ENCODE measurements at regions not wholly inside any gene's neighbourhood (a gene's known extent, or its start where the extent isn't known, plus 50 kb on each side); places are given as distances from the start of the nearest gene placed in this dataset.

DNA sequence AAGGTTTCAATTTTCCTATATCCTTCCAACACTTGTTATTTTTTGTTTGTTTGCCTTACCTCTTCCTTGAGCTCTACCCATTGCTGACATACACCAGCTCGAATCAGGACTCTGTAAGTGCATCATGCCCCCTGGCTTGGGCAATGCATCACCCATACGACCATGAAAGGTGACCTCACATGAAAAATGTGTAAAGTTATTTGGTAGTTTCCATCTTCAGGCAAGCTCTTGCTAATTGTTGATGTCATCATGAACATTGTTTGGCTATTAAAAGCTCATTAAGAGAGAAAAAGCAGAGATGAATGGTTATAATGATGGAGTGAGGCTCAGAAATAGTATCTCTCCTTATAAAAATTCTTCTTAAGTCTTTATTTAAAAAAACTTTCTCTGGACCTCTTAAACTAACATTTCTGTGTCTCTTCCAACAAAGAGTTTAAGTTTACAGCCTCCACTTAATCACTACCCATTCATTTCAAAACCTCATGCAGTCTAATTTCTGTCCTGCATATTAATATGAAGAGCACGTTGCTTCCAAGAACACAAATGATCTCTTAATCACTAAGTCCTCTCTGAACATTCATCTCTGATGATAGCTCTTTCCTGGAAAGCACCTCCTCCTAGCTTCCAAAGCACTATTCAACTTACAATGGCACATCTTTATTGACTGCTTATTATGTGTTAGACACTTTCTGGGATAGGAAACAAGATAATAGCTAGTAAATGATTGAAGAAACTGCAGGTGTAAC is 236.3 kb downstream of the NFKBIZ start:
- DNase-seq = no peak

DNA sequence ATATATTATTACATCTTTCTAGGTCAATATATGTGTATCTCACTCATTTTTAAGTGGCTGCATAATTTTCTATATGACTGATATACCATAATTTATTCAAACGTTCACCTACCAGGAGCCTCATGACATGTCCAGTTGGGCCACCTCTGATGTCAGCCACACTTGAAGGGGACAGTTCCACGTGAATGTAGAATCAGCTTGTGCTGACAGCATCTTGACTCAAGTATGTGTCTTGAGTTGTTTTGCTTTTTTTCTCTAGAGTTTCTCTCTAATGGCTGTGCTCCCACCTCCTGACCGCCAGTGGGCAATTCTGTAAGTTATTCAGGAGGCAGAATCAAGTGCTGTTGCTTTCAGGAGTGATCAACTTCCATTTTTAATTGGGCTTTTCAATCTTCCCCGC is 237.9 kb downstream of the NFKBIZ start:
- no peak for DNase-seq

- DNase-seq = no peak
These were observed 239.9 kb downstream of the NFKBIZ start for GRCh38 chr3:102089239-102089638.

DNA sequence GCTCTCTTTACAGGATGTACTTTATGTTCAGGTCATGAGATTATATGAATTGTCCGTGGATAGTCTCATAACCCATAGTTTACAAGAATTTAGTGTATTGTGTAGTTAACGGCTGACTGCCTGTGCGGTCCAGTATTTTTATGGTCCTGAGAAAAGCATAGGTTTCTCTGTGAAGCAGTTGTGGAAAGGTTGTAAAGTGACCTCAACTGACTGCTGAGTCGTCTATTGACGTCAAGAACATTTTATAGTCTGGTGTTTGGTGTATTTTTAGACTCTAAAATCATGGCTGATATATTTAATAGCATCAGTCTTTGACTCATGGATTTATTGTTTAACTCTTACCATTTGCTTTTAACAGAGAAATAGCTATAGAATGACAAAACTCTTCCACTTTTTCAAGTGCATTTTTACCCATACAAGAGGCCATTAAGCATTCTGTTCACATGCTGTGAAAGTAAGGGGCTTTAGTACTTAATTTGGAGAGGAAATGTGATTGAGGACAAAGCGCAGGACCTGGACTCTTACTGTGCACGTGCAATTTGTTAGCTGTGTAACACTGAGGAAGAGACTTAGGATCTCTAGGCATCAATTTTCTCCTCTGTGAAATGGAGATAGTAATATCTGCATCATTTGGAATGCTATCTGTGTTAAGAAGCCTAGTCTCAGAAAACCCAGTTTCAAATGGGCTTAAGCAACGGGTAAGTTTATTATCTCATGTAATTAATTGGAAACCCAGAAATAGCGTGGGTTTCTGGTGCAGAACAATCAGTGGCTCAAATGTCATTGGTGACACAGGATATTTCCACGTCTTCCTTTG is 240.8 kb downstream of the NFKBIZ start:
- no peak for DNase-seq

GRCh38 chr3:102090721-102091045 is 241.4 kb downstream of the NFKBIZ start:
- no peak for DNase-seq

DNA sequence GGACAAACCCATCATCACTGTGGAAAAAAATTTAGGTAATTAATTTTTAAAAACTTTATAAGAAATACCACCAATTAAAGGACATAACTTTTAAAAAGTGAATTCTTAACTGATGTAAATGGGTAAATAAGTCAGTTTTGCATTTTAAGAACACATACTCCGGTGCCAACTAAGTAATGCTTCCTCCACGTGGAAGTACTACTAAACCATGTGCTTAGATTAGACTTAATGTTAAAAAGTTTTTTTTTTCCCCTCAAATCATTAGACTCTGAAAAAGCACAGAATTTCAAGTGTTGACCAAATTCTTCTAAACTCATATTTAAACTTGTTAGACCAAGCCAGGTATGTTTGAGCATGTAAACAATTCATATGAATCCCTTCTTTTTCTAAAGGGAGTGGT is 242.0 kb downstream of the NFKBIZ start:
- DNase-seq = no peak

DNA sequence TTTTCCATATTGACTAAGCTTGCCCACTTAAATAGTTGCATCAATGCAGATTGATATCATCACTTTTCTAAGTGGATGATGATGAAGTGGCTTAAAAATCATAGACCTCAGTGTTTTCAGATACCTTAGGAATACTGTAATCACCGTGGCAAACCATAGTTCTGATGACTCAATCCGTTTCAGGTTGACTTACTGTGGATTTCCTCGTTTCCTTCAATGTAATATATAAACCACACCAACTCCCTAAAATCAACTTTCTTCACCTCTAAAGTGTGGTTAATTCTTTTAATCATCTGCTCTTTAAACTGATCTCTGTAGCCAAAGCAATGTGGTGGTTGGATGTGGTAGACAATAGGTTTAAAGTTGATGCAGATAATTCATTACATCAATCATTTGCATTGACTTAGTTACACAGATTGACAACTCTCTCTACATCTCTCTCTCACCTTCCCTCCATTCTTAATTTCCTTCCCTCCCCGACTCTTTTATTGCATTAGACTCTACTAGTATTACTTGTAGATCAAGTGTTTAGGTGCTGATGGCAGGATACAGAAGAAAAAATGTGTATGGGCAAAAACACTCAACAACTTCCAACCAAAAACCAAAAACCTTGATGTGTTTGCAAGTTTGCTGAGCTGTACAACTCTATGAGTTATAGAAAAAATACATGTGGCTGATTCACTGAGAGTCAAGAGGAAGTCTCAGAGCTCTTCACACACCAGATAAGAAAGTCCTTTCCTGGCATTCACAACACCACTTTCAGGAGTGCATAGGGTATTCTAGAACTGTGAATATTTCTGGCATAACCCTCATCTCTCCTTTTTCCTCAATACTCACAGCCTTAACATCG is 243.5 kb downstream of the NFKBIZ start:
- DNase-seq = no peak

GRCh38 chr3:102094506-102094905 is 245.2 kb downstream of the NFKBIZ start:
- no peak for DNase-seq

GRCh38 chr3:102095383-102095782 is 246.1 kb downstream of the NFKBIZ start:
- no peak for DNase-seq

- DNase-seq = no peak
These were observed 246.8 kb downstream of the NFKBIZ start for GRCh38 chr3:102096066-102096465.

GRCh38 chr3:102098130-102098885 is 249.0 kb downstream of the NFKBIZ start:
- no peak for DNase-seq

DNA sequence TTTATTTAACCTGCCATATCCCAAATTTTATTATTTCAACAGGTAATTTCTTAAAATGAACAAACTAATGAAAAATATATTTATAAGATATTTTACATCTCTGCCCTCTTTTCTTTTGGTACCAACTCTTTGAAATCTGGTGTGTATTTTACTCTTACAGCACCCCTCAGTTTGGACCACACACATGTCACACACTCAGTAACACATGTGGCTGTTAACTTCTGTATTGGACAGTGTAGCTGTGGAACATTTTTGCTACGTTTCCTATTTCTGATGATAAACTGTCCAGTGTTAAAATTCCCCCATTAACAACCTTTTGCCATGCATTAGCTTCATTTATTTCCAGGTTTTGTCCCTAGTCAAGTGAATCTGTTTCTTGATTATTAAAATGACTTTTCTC is 250.6 kb downstream of the NFKBIZ start:
- no peak for DNase-seq

DNA sequence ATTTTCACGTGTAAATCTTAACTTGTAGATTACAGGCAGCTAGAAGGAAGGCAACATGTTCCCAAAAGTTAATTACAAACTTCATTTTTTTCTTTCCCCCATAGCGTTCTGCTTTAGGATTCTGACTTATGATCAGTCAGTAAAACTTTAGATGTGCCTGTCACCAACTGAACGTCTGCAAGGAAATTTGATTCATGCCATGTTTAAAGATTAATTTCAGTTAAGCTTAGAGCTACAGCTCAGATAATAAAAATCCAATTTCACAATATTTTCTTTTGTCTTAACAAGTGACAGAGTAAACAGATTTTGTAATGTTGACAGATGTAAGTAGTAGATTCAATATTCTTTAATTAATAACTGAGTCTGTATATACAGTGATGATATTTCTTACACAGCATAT is 253.1 kb downstream of the NFKBIZ start:
- DNase-seq = no peak

DNA sequence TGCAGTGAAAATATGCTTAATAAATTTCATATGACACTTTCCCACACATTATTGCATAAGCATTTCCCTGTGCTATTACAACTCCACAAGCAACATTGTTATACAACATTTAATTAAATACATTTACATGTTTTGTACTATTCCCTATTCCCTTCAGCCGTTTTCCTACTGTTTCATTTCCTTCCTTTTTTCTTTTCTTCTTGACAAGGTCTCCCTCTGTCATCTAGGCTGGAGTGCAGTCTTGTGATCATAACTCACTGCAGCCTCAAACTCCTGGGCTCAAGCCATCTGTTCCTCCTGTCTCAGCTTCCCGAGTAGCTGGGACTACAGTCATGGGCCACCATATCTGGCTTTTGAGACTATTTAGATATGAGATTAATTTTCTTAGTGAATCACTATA is 254.7 kb downstream of the NFKBIZ start:
- no peak for DNase-seq

GRCh38 chr3:102105193-102105592 is 255.9 kb downstream of the NFKBIZ start:
- DNase-seq = no peak

GRCh38 chr3:102106416-102107097 is 257.2 kb downstream of the NFKBIZ start:
- no peak for DNase-seq

GRCh38 chr3:102112704-102113230 is 263.5 kb downstream of the NFKBIZ start:
- no peak for DNase-seq

DNA sequence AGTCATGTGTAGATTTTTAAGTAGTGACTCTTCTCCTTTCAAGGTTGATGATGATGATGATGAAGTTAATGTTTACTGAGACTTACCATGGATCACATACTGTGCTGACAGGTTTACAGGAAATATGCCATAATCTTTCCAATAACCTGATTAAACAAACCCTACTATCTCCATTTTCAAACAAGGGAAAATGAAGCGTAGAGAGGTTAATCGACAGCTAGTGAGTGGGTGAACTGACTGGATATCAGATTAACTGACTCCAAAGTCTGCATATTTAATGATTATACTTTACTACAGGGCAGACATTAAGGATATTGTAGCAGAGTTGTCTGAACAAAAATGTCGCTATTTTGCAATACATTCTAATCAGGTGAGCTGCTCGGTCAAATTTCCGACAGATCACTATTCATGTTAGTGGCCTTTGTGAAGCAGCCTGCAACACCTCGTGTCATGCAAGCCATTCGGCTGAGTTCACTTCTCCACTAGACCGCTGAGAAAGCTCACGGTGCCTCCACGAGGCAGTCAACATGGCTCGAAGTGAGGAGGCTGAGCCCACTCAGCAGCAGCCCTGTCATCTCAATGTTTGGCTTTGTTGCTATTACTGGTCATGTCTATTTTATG is 264.2 kb downstream of the NFKBIZ start:
- no peak for DNase-seq

DNA sequence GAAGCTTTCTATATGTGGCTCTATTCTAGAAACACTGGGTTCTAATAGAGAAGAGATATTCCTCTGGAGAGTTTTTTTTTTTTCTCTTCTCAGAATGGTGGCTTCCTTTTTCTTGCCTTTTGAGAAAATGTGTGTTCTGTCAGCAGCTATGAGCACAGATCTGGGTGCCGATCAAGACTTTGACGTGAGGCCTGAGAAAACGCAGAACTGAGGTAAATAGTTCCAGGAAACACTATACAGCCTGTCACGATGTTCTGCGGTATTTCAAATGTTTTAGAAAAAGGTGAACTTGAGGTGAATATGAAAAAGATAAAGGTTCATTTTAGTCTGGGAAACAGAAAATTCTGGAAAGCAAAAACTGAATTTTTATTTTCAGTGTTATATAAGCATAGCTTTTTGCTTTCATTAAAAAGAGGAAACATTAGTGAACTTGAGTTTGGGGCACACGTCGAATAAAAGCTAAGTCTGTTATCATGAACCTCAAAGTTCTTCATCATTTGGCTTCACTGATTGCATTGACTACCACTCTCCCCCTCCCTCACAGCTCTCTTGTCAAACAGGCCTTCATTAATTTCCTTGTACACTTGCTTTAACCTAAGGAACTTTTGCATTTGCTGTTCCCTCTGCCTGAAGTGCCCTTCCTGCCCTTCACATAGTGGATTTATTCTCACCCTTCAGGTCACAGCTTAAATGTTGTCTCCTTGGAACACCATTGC is 265.1 kb downstream of the NFKBIZ start:
- DNase-seq = no peak

- no peak for DNase-seq
These were observed 273.2 kb downstream of the NFKBIZ start for GRCh38 chr3:102122527-102122926.
